SK-N-SH treated with all-trans-retinoic acid at 6 μM for 48 hours (cell line): ENCODE measurements at regions not wholly inside any gene's neighbourhood (a gene's known extent, or its start where the extent isn't known, plus 50 kb on each side); places are given as distances from the start of the nearest gene placed in this dataset.
A peak's percentile ranks its signal among the peaks of the same experiment; 100 is the strongest.
"Not testable (repeated sequence)": the region's sequence is repeated elsewhere in the genome, so short reads cannot be mapped to it uniquely, and the experiment has no call there.

Experiments used
- ATAC-seq: fragments of 200-7000 bp; cut with Tn5 transposase; 3 replicates; pipeline ENCODE4 v1.9.1; 2020; ENCODE audit warnings: mild to moderate bottlenecking, moderate library complexity
- ARNTL ChIP-seq: fragments of 450-650 bp; formaldehyde crosslinking; IDR thresholded peaks from 2 replicates; pipeline ENCODE4 v1.5.0; 2020; ENCODE audit warnings: low read depth, mild to moderate bottlenecking, moderate library complexity, borderline replicate concordance
- BACH2 ChIP-seq: fragments of 250-450 bp; sonication (Bioruptor Pico); IDR thresholded peaks from 2 replicates; pipeline ENCODE4 v1.9.0; 2021; ENCODE audit warnings: mild to moderate bottlenecking, borderline replicate concordance
- CREB5 ChIP-seq: fragments of 250-450 bp; sonication (Bioruptor Pico); IDR thresholded peaks from 2 replicates; pipeline ENCODE4 v1.5.1; 2020; ENCODE audit warnings: low read depth, mild to moderate bottlenecking, moderate library complexity
- CSDC2 ChIP-seq: fragments of 250-450 bp; sonication (Bioruptor Pico); IDR thresholded peaks from 2 replicates; pipeline ENCODE4 v1.5.0; 2020; ENCODE audit warnings: mild to moderate bottlenecking, moderate library complexity
- CSRNP3 ChIP-seq: fragments of 250-450 bp; sonication (Bioruptor Pico); IDR thresholded peaks from 2 replicates; pipeline ENCODE4 v1.5.1; 2021; ENCODE audit warnings: mild to moderate bottlenecking, moderate library complexity
- ESRRG ChIP-seq: fragments of 250-450 bp; sonication (Bioruptor Pico); IDR thresholded peaks from 2 replicates; pipeline ENCODE4 v1.6.1; 2021; ENCODE audit warnings: mild to moderate bottlenecking
- ISL1 ChIP-seq: fragments of 250-450 bp; sonication (Bioruptor Pico); IDR thresholded peaks from 2 replicates; pipeline ENCODE4 v2.1.2; 2022; ENCODE audit warnings: mild to moderate bottlenecking, moderate library complexity
- POU6F1 ChIP-seq: fragments of 250-450 bp; sonication (Bioruptor Pico); IDR thresholded peaks from 2 replicates; pipeline ENCODE4 v1.8.0; 2021; ENCODE audit warnings: low read depth, mild to moderate bottlenecking, moderate library complexity, borderline replicate concordance
- PPARA ChIP-seq: fragments of 250-450 bp; sonication (Bioruptor Pico); IDR thresholded peaks from 2 replicates; pipeline ENCODE4 v1.5.0; 2020; ENCODE audit warnings: mild to moderate bottlenecking, borderline replicate concordance
- TCF4 ChIP-seq: fragments of 250-450 bp; sonication (Bioruptor Pico); IDR thresholded peaks from 2 replicates; pipeline ENCODE4 v1.8.0; 2021; ENCODE audit warnings: mild to moderate bottlenecking, moderate library complexity, borderline replicate concordance
- TOX ChIP-seq: fragments of 250-450 bp; sonication (Bioruptor Pico); IDR thresholded peaks from 2 replicates; pipeline ENCODE4 v1.8.0; 2021; ENCODE audit warnings: mild to moderate bottlenecking, moderate library complexity, borderline replicate concordance
- TSHZ2 ChIP-seq: fragments of 250-450 bp; sonication (Bioruptor Pico); IDR thresholded peaks from 2 replicates; pipeline ENCODE4 v1.5.0; 2020; ENCODE audit warnings: mild to moderate bottlenecking, moderate library complexity
- ZFP3 ChIP-seq: fragments of 250-450 bp; sonication (Bioruptor Pico); IDR thresholded peaks from 2 replicates; pipeline ENCODE4 v1.5.0; 2020; ENCODE audit warnings: mild to moderate bottlenecking, moderate library complexity
- ZFP30 ChIP-seq: fragments of 450-650 bp; formaldehyde crosslinking; IDR thresholded peaks from 2 replicates; pipeline ENCODE4 v1.5.0; 2022; ENCODE audit warnings: mild to moderate bottlenecking, moderate library complexity
- ZNF8 ChIP-seq: fragments of 450-650 bp; formaldehyde crosslinking; IDR thresholded peaks from 2 replicates; pipeline ENCODE4 v1.5.0; 2020; ENCODE audit warnings: mild to moderate bottlenecking, moderate library complexity

GRCh38 chr2:16756831-16757644, 91.4 kb upstream of the CYRIA start:
- peak; percentile 93 for ATAC-seq
- no peak for TF ChIP-seq ZFP30 (CRISPR knock-in tag)
- TF ChIP-seq ESRRG (CRISPR knock-in tag): peak; percentile 92; the same call in 1 of the 2 replicates
- TF ChIP-seq, all 23 proteins: peak for 1

- no peak for ATAC-seq
Measured at GRCh38 chr2:16755442-16755841, 89.8 kb upstream of the CYRIA start.

GRCh38 chr2:16753025-16753424, 87.4 kb upstream of the CYRIA start:
- not testable (repeated sequence) for ATAC-seq

More at GRCh38 chr2:16755442-16755841, 89.8 kb upstream of the CYRIA start:
- no peak for TF ChIP-seq ISL1 (CRISPR knock-in tag)
- TF ChIP-seq TOX (CRISPR knock-in tag): no peak
- no peak for TF ChIP-seq CSRNP3 (CRISPR knock-in tag)
- TF ChIP-seq ZNF8: no peak
- no peak for TF ChIP-seq ARNTL (CRISPR knock-in tag)
- TF ChIP-seq POU6F1: no peak

GRCh38 chr2:16750925-16751214, 85.2 kb upstream of the CYRIA start:
- not testable (repeated sequence) for ATAC-seq

GRCh38 chr2:16750175-16750924, 84.7 kb upstream of the CYRIA start:
- no peak for ATAC-seq
- TF ChIP-seq ZFP3: no peak
- no peak for TF ChIP-seq BACH2 (CRISPR knock-in tag)
- no peak for TF ChIP-seq ZFP30 (CRISPR knock-in tag)
- TF ChIP-seq POU6F1: no peak
- no peak for TF ChIP-seq PPARA
- TF ChIP-seq CREB5: no peak
- no peak for TF ChIP-seq TOX (CRISPR knock-in tag)
- no peak for TF ChIP-seq TSHZ2 (CRISPR knock-in tag)
- no peak for TF ChIP-seq CSDC2 (CRISPR knock-in tag)
- no peak for TF ChIP-seq CSRNP3 (CRISPR knock-in tag)
- no peak for TF ChIP-seq TCF4 (CRISPR knock-in tag)

GRCh38 chr2:16748511-16749266, 83.1 kb upstream of the CYRIA start:
- not testable (repeated sequence) for ATAC-seq
